Adrenal gland (tissue), 9 donors: ENCODE measurements at regions not wholly inside any gene's neighbourhood (a gene's known extent, or its start where the extent isn't known, plus 50 kb on each side); places are given as distances from the start of the nearest gene placed in this dataset.

Source experiments
- DNase-seq, 7 donors: peaks; one replicate each; pipeline ENCODE4 v3.0.0-alpha.2; 2019 to 2020
- H3K27ac ChIP-seq, 5 donors: fragments of 200-600 bp; sonication (generic) in 4 of 5; 1 replicate in 3 of 5; 2 replicates in 2 of 5; pipeline versions ENCODE4 v1.5.1 to v1.8.0; 2016 to 2020; ENCODE audit warnings: mild to moderate bottlenecking in 1 of 5
- H3K27me3 ChIP-seq: fragments of 200-600 bp; 2 replicates; pipeline ENCODE4 v1.8.0; 2021
- H3K36me3 ChIP-seq, 2 donors: fragments of 200-600 bp; replicated peaks in 1 of 2; 1 replicate in 1 of 2; 2 replicates in 1 of 2; pipeline versions ENCODE4 v1.5.1 to v1.8.0; 2018 to 2022
- H3K4me1 ChIP-seq, 2 donors: fragments of 200-600 bp; replicated peaks in 1 of 2; 1 replicate in 1 of 2; 2 replicates in 1 of 2; pipeline versions ENCODE4 v1.5.1 to v1.8.0; 2018 to 2021
- H3K4me3 ChIP-seq, 4 donors: fragments of 200-600 bp; sonication (generic) in 3 of 4; one replicate each; pipeline ENCODE4 v1.5.1; 2016 to 2018
- H3K9me3 ChIP-seq, 3 donors: fragments of 200-600 bp; sonication (generic) in 1 of 3; replicated peaks in 1 of 3; 1 replicate in 2 of 3; 2 replicates in 1 of 3; pipeline versions ENCODE4 v1.5.1 to v1.8.0; 2016 to 2021
- CTCF ChIP-seq, 6 experiments: fragments of 450-650 bp in 4 of 6; fragments of 200-600 bp in 2 of 6; sonication (generic) in 1 of 6; IDR thresholded peaks; 1 replicate in 5 of 6; 2 replicates in 1 of 6; pipeline versions ENCODE4 v1.5.1 to v1.8.0; 2016 to 2021; ENCODE audit warnings: antibody characterized with exemption in 6 of 6, mild to moderate bottlenecking in 2 of 6, moderate library complexity in 1 of 6
- POLR2A ChIP-seq, 2 donors: fragments of 450-650 bp; IDR thresholded peaks; one replicate each; pipeline ENCODE4 v1.6.1; 2017; ENCODE audit warnings: antibody characterized with exemption in 2 of 2, mild to moderate bottlenecking in 2 of 2, moderate library complexity in 1 of 2
- WGBS, 4 donors: extraction: QIAGEN DNeasy Blood & Tissue Kit in 2 of 4; methylation state at CpG; one replicate each; pipeline versions ENCODE4 v1.1.5 to v1.1.7; 2013 to 2017; 5-methylcytosine and 5-hydroxymethylcytosine counted together
- intact Hi-C, 2 donors: fragments of 100-400 bp; cut with DNase I; formaldehyde crosslinking; loops; one replicate each; pipeline versions ENCODE4 v1.14.1 to v1.15.0; 2022 to 2023
- donor health status: healthy with polysubstance abuse.
- donor health status: Bipolar disorder and iron deficiency.
- donor health status: DM: yes; HTN: yes; CAD: no.
- donor health status: DM: no; HTN: no; CAD: no.
- donor health status: DM: no; HTN: no; CAD: no.

GRCh38 chr4:27911047-27911446 lies 1050.4 kb downstream of the STIM2 start:
- Histone ChIP-seq H3K4me3 (no peak overlapping the region), H3K9me3 (no peaks in the 10 kb centered on the region), H3K36me3 (no peaks in the 10 kb centered on the region), H3K27ac (no peak overlapping the region), H3K4me1 (no peaks in the 10 kb centered on the region), H3K27me3 (no peaks in the 10 kb centered on the region)
- DNase-seq: no peak
- no peak for TF ChIP-seq POLR2A (IDR thresholded peaks at IDR 0.05)
- 61 to 81% (median 69%) methylated on average over 2 of the region's 2 CpGs for WGBS, 4 donors
- intact Hi-C loops: no loop called here

GRCh38 chr4:27913738-27914137 lies 1053.1 kb downstream of the STIM2 start:
- H3K36me3 ChIP-seq: no peaks in the 10 kb centered on the region
- no peak overlapping the region for H3K27ac ChIP-seq
- H3K27me3 ChIP-seq: no peaks in the 10 kb centered on the region
- no peaks in the 10 kb centered on the region for H3K4me1 ChIP-seq
- H3K9me3 ChIP-seq: no peaks in the 10 kb centered on the region
- TF ChIP-seq CTCF (IDR thresholded peaks at IDR 0.05): no peak
- no peak for TF ChIP-seq POLR2A (IDR thresholded peaks at IDR 0.05)
- intact Hi-C loops: no loop called here
- 62 to 87% (median 71%) methylated on average over 1 of the region's 1 CpG for WGBS, 4 donors
- no peak overlapping the region for H3K4me3 ChIP-seq
- no peak for DNase-seq

- TF ChIP-seq POLR2A (IDR thresholded peaks at IDR 0.05): no peak
Observed at GRCh38 chr4:27915822-27916221, 1055.2 kb downstream of the STIM2 start.

GRCh38 chr4:27916452-27917184 lies 1056.0 kb downstream of the STIM2 start:
- no peak overlapping the region for H3K4me3 ChIP-seq
- DNase-seq: no peak
- TF ChIP-seq POLR2A (IDR thresholded peaks at IDR 0.05) (no peak), CTCF (IDR thresholded peaks at IDR 0.05) (no peak)
- no peaks in the 10 kb centered on the region for H3K4me1 ChIP-seq
- intact Hi-C loops: no loop called here
- no peaks in the 10 kb centered on the region for H3K27me3 ChIP-seq
- WGBS, 4 donors: 38 to 53% (median 46%) methylated on average over 2 of the region's 2 CpGs
- no peaks in the 10 kb centered on the region for H3K9me3 ChIP-seq
- H3K36me3 ChIP-seq: no peaks in the 10 kb centered on the region
- H3K27ac ChIP-seq: no peak overlapping the region

More at GRCh38 chr4:27915822-27916221, 1055.2 kb downstream of the STIM2 start:
- Histone ChIP-seq H3K4me3 (no peak overlapping the region), H3K9me3 (no peaks in the 10 kb centered on the region), H3K27me3 (no peaks in the 10 kb centered on the region), H3K4me1 (no peaks in the 10 kb centered on the region), H3K27ac (no peak overlapping the region), H3K36me3 (no peaks in the 10 kb centered on the region)
- no peak for DNase-seq
- 69 to 79% (median 70%) methylated on average over 2 of the region's 2 CpGs for WGBS, 4 donors
- intact Hi-C loops: no loop called here

GRCh38 chr4:27917381-27917780 lies 1056.7 kb downstream of the STIM2 start:
- no peaks in the 10 kb centered on the region for H3K36me3 ChIP-seq
- H3K27ac ChIP-seq: no peak overlapping the region
- WGBS, 4 donors: 35 to 51% (median 47%) methylated on average over 2 of the region's 2 CpGs
- DNase-seq: no peak
- no peaks in the 10 kb centered on the region for H3K9me3 ChIP-seq
- H3K4me1 ChIP-seq: no peaks in the 10 kb centered on the region
- intact Hi-C loops: no loop called here
- H3K27me3 ChIP-seq: no peaks in the 10 kb centered on the region
- TF ChIP-seq POLR2A (IDR thresholded peaks at IDR 0.05) (no peak), CTCF (IDR thresholded peaks at IDR 0.05) (no peak)
- no peak overlapping the region for H3K4me3 ChIP-seq
